BLaER1 treated with 17β-estradiol and CSF1 and Interleukin-3, amounts not matched to agents 10 nM and 100 nM (cell line): ENCODE measurements at regions not wholly inside any gene's neighbourhood (a gene's known extent, or its start where the extent isn't known, plus 50 kb on each side); places are given as distances from the start of the nearest gene placed in this dataset.

Experiments
- H3K27ac ChIP-seq, 11 experiments: shearing (Covaris generic); formaldehyde crosslinking; 2 replicates each; pipeline ENCODE4 v1.8.1; 2022
- H3K27me3 ChIP-seq, 11 experiments: shearing (Covaris generic); formaldehyde crosslinking; 2 replicates each; pipeline ENCODE4 v1.8.1; 2022
- H3K36me3 ChIP-seq, 11 experiments: shearing (Covaris generic); formaldehyde crosslinking; 2 replicates each; pipeline ENCODE4 v1.8.1; 2022
- H3K4me1 ChIP-seq, 10 experiments: shearing (Covaris generic); formaldehyde crosslinking; 2 replicates each; pipeline ENCODE4 v1.8.1; 2022
- H3K4me2 ChIP-seq, 11 experiments: shearing (Covaris generic); formaldehyde crosslinking; 2 replicates each; pipeline ENCODE4 v1.8.1; 2022
- H3K4me3 ChIP-seq, 10 experiments: shearing (Covaris generic); formaldehyde crosslinking; 2 replicates each; pipeline ENCODE4 v1.8.1; 2022
- H3K9ac ChIP-seq, 11 experiments: shearing (Covaris generic); formaldehyde crosslinking; 2 replicates each; pipeline ENCODE4 v1.8.1; 2022
- H3K9me3 ChIP-seq, 11 experiments: shearing (Covaris generic); formaldehyde crosslinking; replicated peaks in 1 of 11; 2 replicates each; pipeline ENCODE4 v1.8.1; 2022
- H4K20me1 ChIP-seq, 11 experiments: shearing (Covaris generic); formaldehyde crosslinking; 2 replicates each; pipeline ENCODE4 v1.8.1; 2022
- Cebpa-rat ChIP-seq, 11 experiments: shearing (Covaris generic); IDR thresholded peaks; 2 replicates each; pipeline ENCODE4 v1.8.1; 2022

DNA sequence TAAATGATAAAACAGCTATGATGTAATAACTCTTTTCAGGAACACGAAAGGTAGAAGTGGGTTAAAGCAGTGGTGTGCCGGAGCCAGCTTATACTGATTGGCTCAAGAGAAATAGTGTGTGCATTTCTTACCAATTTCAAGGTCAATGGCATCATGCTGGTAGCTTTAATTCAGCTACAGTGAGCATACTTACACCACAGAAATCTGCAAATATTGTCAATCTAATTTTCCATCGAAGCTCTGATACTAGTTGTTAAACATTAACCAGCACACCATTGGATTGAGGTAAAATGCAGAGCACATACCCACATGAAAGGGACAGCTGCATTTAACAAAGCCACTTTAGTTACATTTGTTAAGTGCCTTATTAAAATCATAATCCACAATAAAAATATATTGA is 225.7 kb downstream of the KCNC2 start:
- no peaks in the 10 kb centered on the region for H3K9me3 ChIP-seq
- H3K27ac ChIP-seq: no peak overlapping the region
- H3K9ac ChIP-seq: no peak overlapping the region
- no peaks in the 10 kb centered on the region for H3K36me3 ChIP-seq
- H4K20me1 ChIP-seq: no peaks in the 10 kb centered on the region
- no peak overlapping the region for H3K4me3 ChIP-seq
- H3K27me3 ChIP-seq: no peaks in the 10 kb centered on the region
- no peak overlapping the region for H3K4me2 ChIP-seq
- no peak for TF ChIP-seq Cebpa-rat (IDR thresholded peaks at IDR 0.05)
- H3K4me1 ChIP-seq: no peaks in the 10 kb centered on the region

DNA sequence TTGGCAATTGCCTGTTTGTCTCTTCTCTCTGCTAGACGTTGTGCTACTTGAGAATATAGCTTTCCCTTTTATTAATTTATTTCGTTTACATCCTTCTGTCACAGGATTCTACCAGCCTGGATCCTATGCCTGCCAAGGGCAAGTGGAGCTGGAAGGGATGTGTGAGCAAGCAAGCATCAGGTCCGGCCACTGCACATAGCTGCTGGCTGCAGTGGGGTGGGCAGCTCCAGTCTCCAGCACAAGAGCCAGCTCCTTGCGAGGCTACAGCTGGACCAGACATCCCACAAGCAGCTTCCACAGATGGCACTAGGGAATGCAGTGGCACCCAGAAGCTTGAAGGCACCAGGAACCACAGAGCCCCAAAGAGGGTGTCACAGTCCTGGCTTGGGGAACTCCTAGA is 225.0 kb downstream of the KCNC2 start:
- no peak for TF ChIP-seq Cebpa-rat (IDR thresholded peaks at IDR 0.05)
- Histone ChIP-seq H3K4me2 (no peak overlapping the region), H3K27me3 (no peaks in the 10 kb centered on the region), H3K9me3 (no peaks in the 10 kb centered on the region), H3K36me3 (no peaks in the 10 kb centered on the region), H4K20me1 (no peaks in the 10 kb centered on the region), H3K4me1 (no peaks in the 10 kb centered on the region), H3K27ac (no peak overlapping the region), H3K4me3 (no peak overlapping the region), H3K9ac (no peak overlapping the region)

GRCh38 chr12:74985293-74985985 is 224.2 kb downstream of the KCNC2 start:
- no peaks in the 10 kb centered on the region for H3K4me1 ChIP-seq
- no peak overlapping the region for H3K4me2 ChIP-seq
- H3K36me3 ChIP-seq: no peaks in the 10 kb centered on the region
- no peak overlapping the region for H3K4me3 ChIP-seq
- H3K27ac ChIP-seq: no peak overlapping the region
- no peaks in the 10 kb centered on the region for H3K9me3 ChIP-seq
- H4K20me1 ChIP-seq: no peaks in the 10 kb centered on the region
- no peak overlapping the region for H3K9ac ChIP-seq
- TF ChIP-seq Cebpa-rat (IDR thresholded peaks at IDR 0.05): no peak
- no peaks in the 10 kb centered on the region for H3K27me3 ChIP-seq

DNA sequence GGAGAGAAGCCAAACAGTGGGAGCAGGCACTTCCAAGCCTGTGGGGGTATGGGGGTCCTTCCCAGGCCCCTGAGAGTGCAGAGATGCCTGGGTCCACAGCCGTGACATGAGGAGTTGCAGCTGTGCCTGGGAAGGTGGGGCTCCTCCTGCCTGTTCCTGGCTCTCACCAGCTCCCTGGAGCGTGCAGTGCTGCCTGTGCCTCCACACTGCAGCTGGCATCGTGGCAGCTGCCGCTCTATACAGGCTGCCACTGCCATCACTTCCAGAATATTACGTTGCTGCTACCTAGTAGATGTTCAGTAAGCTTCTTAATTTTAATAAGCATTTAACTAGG is 223.7 kb downstream of the KCNC2 start:
- TF ChIP-seq Cebpa-rat (IDR thresholded peaks at IDR 0.05): no peak
- Histone ChIP-seq H3K27ac (no peak overlapping the region), H4K20me1 (no peaks in the 10 kb centered on the region), H3K9ac (no peak overlapping the region), H3K9me3 (no peaks in the 10 kb centered on the region), H3K4me3 (no peak overlapping the region), H3K4me2 (no peak overlapping the region), H3K4me1 (no peaks in the 10 kb centered on the region), H3K27me3 (no peaks in the 10 kb centered on the region), H3K36me3 (no peaks in the 10 kb centered on the region)

DNA sequence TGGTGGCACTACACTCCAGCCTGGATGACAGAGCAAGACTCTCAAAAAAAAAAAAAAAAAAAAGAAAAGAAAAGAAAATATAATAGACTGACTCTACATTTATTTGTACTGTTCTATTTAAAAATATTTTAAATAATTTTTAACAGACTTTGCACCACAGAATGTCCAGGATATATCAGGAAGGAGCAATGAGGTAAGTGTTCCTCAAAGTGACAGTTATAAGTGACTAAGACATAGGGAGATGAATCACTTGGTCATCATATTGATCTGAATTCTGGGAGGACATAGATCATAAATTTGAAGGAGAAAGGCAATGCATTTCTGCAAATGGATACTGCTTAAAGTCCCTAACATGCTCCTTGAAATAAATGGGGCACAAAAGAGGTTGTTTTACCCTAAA is 221.5 kb downstream of the KCNC2 start:
- no peaks in the 10 kb centered on the region for H3K4me1 ChIP-seq
- H3K4me3 ChIP-seq: no peak overlapping the region
- H3K27me3 ChIP-seq: no peaks in the 10 kb centered on the region
- no peak overlapping the region for H3K4me2 ChIP-seq
- no peak for TF ChIP-seq Cebpa-rat (IDR thresholded peaks at IDR 0.05)
- H4K20me1 ChIP-seq: no peaks in the 10 kb centered on the region
- H3K27ac ChIP-seq: no peak overlapping the region
- H3K36me3 ChIP-seq: no peaks in the 10 kb centered on the region
- H3K9me3 ChIP-seq: no peaks in the 10 kb centered on the region
- no peak overlapping the region for H3K9ac ChIP-seq
